Activated gamma-delta T cell (primary cell): ENCODE measurements at regions not wholly inside any gene's neighbourhood (a gene's known extent, or its start where the extent isn't known, plus 50 kb on each side); places are given as distances from the start of the nearest gene placed in this dataset.

Experiments used
- DNase-seq: peaks from one replicate; lab custom pipeline; 2025; lab: John Stamatoyannopoulos, UW

DNA sequence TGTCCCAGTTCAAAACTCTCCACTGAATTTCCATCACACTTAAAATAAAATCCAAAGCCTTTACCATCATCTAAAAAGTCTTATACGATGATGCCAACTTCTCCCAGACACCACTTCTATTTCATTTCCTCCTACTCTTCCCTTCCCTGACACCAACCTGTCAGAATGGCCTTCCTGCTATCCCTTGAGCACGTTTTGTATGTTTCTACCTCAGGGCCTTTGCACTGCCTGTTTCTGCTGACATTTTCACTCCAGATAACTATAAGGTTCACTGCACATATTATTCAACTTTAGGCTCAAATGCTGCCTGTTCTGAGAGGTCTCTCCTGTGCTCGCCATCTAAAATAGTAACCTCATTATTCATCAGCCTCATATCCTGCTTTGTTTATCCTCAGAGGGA lies 269.6 kb downstream of the HTR7 start:
- no peak for DNase-seq

- DNase-seq: no peak
These were observed 268.0 kb downstream of the HTR7 start for GRCh38 chr10:90589825-90590224.

- no peak for DNase-seq
These were observed 266.2 kb downstream of the HTR7 start for GRCh38 chr10:90591629-90592028.

DNA sequence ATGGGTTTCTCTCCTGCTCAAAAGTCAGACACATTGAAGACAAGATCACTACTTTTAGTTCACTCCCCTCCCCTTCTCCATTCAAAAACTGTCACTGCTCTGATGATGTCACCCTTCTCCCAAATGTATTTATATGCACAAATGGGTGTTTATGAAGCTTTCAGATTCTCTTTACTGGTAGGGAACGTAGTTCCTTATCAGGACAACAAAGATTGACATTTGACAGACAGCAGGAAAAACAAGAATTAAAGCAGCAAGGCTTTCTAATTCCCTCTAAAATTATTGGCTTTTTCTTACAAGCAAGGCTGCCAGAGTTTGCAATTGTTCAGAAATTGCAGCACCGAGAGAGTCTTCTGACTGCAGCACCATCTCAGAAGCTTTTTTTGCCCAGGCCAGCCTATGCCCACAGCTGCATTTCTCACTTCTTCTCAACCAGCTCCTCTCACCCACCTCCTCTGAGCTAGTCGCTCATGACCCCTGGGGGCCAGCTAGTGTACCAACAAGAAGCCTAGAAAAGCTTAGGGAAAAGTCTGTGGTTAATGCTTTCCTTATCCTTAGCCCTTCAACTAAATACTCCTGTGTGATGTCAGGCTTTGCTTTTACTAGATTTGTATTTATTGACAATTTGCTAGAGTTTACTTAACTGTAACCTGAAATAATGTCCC lies 265.1 kb downstream of the HTR7 start:
- no peak for DNase-seq

- DNase-seq: no peak
These were observed 259.3 kb downstream of the HTR7 start for GRCh38 chr10:90598513-90598912.

GRCh38 chr10:90602862-90603610 lies 254.8 kb downstream of the HTR7 start:
- DNase-seq: no peak

GRCh38 chr10:90604636-90605035 lies 253.2 kb downstream of the HTR7 start:
- no peak for DNase-seq

DNA sequence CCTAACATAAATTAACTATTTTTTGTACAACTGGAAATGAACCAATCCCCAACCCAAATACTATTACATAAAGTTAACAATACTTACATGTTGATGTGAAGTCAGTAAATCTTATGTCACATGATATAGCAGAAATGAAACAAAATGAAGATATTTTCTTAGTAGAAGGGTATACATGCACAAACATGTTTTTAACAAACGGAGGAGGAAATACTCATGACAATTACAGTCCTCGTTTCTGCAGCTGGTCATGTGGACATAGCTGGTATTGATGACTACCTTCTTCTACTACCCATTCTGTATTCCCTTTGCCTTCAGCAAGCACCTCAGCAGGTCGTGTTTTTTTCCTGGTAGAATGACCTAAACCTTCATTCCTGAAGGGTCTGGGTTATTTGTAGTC lies 252.3 kb downstream of the HTR7 start:
- DNase-seq: no peak

DNA sequence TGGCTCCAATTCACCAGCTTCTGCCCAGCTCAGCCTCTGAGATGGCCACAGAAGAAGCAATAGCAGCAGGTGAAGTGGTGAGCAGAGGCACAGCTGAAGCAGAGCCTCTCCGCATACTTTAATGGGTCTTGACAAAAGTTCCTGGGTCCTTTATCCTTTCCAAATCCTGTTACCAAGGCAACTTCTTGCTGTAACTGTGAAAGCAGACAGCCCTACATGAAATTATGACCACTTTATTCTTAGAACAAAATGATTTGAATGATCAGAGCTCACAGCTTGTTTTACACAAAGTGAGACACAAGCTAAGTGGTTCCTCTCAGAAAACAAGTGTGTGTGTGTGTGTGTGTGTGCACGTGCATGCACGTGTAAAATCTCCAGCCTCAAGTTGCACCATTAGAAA lies 245.6 kb downstream of the HTR7 start:
- DNase-seq: no peak

GRCh38 chr10:90614631-90615030 lies 243.2 kb downstream of the HTR7 start:
- DNase-seq: no peak

GRCh38 chr10:90621577-90621976 lies 236.3 kb downstream of the HTR7 start:
- no peak for DNase-seq

GRCh38 chr10:90635111-90635765 lies 222.6 kb downstream of the HTR7 start:
- DNase-seq: no peak

DNA sequence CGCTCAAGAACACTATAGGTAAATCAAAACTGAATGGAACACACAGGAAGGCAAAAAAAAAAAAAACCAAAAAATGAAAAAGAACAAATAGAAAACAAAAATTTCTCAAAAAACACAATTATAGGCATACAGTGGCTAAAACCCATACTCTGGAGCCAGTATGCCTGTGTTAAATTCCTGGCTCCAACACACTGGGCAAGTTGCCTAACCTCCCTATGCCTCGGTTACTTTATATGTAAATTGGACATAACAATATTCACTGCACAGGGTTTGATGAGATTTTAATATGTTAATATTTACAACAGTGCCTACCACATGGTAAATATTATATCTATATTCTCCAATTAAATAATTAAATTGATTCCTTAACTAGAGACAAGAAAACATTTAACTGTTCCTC lies 217.1 kb downstream of the HTR7 start:
- no peak for DNase-seq

GRCh38 chr10:90641731-90642130 lies 216.1 kb downstream of the HTR7 start:
- DNase-seq: no peak

DNA sequence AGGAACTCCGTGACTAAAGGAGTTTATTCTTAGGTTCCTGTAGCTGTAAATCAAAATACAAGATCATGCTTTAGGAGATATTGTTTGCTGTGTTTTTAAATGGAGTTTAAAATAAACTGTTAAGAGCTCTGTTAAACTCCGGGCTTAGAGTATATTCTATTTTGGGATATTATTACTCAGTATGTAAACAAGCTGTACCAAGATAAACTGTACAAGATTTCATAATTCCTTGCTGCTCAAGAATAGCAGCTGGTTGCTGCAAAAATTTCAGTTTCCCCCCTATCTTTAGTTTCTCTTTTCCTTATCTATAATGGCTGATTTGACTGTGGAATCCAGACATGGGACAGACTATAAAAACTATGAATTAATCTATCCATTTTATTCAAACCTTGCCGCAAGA lies 215.7 kb downstream of the HTR7 start:
- no peak for DNase-seq

DNA sequence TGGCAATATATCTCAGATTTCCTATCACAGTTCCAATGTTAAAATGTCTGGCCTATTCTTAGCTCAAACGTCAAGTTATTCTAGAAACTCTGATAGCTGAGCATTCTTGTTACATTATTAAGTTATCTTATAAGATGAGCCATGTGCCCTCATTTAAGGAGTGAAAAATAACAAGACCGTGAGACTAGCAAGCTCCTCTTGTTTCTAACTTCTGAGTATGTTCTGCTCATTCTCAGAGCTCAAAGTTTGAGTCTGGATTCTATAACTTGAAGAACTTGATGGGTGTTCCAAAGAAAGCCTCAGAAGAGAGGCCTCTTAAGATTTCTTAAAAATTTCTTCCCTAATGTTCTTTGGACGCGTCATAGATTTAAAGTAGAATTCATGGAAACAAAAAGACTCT lies 215.2 kb downstream of the HTR7 start:
- no peak for DNase-seq

GRCh38 chr10:90644165-90644564 lies 213.7 kb downstream of the HTR7 start:
- no peak for DNase-seq

GRCh38 chr10:90650858-90651257 lies 207.0 kb downstream of the HTR7 start:
- no peak for DNase-seq

DNA sequence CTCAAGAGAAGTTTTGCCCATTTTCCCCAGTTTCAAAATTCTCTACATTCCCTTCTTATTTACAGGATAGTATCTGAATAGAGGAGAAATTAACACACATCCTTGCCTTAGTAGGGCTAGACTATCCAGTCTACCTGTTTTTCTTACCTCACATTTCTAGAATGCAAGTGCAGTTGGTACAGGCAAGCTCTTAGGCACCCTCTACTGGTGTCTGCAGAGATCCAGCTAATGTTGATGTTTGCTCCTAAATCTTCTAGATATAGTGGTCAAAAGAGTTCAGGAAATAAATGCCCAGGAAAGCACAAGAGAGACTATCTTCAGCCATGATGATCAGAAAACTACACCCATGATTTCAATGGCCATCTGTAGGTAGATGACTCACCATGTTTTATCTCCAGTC lies 205.3 kb downstream of the HTR7 start:
- DNase-seq: no peak

DNA sequence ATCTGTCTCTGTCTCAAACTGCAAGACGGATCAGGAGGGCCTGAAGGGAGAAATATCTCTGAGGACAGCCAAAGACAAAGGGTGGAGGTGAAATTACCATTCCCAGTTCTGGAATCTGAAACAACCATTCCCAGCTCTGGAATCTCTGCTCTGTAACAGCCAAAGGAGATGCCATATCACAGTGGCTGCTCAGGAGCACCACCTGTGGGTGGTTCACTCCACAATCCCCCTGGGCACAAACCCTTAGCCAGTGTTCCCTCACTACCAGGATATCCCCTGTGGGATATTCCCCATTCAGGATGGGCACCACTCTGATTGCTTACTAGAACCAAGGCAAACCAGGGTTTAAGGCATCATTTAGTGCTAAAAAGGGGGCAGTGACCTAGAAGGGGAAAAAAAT lies 199.0 kb downstream of the HTR7 start:
- no peak for DNase-seq

DNA sequence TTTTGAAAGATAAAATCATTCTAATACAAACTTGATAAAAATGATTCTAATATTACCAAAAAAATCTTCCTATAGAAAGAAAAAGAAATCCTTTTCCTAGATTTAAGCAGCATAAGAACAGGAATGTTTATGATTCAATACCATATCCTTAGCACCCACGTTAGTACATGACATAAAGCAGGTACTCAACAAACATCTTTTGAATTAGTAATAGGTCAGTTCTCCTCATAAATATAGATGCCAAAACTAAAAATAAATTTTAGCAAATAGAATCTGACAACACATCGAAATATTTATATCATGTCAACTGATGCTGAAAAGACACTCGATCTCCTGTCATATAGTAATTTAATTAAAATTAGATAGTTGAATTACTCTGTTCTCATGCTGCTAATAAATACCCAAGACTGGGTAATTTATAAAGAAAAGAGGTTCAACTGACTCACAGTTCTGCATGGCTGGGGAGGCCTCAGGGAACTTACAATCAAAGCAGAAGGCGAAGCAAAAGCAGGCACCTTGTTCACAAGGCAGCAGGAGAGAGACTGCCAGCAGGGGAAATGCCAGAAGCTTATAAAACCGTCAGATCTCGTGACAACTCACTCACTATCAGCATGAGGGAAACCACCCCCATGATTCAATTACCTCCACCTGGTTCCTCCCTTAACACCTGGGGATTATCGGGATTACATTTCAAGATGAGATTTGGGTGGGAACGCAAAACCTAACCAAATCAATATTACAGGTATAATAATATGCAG lies 191.8 kb downstream of the HTR7 start:
- DNase-seq: no peak

DNA sequence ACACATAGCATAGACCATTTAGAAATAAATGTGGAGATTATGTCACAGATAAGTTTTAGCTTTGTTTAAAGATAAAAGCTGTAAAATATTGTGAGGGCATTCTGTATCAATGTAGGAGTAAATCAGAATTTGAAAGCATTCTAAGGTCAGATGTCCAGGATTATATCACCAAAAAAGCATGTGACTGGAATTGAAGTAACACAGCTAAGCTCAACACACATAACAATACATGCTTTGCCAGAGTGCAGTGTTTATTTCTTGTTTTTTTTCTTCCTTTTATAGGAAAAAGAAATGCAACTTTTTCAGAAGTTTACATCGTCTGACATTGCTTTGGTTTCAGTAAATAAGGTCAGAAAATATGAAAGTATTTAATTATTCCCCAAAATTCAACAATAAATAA lies 183.4 kb downstream of the HTR7 start:
- DNase-seq: no peak

DNA sequence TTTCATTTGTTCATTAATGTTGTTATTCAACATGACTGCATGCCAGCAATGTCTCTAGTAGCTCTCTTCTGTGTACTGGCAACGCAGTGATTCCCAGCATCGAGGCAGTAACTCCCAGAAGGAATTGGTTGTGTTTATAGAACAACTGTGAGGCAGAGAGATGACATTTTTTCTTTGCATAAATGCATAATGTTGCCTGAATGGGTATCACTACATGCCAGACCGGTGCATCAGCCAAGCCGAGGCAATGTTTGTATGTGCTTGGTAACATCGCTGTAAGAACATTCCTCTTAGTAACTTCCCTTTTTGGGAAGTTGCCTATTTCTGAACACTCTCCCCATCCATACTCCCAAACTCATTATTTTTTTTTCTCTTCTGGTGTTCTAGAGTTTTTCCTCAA lies 182.9 kb downstream of the HTR7 start:
- DNase-seq: no peak
